T-helper 2 cell treated with Interferon-gamma antibody and Interleukin-4, amounts not matched to agents 100 ng/mL and 5 ng/mL, for 36 hours (primary cell): ENCODE measurements at regions not wholly inside any gene's neighbourhood (a gene's known extent, or its start where the extent isn't known, plus 50 kb on each side); places are given as distances from the start of the nearest gene placed in this dataset.
"Not testable (repeated sequence)": the region's sequence is repeated elsewhere in the genome, so short reads cannot be mapped to it uniquely, and the experiment has no call there.

Source experiments
- intact Hi-C: fragments of 100-400 bp; cut with micrococcal nuclease; formaldehyde crosslinking; loops from one replicate; pipeline ENCODE4 v1.15.1; 2023

DNA sequence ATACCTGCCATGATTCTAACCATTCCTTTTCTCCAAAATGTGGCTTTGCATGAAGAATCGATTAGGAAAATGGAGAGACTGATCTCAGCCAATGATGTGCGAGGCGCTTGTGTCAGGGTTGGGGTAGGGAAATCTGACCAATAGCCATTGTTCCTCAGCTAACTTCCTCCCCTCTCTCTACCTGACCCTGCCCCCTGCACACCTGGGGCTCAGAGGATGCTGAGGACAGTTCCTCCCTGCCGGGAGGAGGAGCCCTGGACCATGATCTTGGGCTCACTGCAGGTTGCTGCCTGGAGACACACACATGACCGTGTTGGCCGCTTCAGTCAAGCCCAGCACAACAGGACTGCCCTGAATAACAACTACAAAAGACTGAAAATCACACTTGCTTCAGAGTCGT lies 119.8 kb upstream of the SFSWAP start:
- intact Hi-C loops, result no loop called here

DNA sequence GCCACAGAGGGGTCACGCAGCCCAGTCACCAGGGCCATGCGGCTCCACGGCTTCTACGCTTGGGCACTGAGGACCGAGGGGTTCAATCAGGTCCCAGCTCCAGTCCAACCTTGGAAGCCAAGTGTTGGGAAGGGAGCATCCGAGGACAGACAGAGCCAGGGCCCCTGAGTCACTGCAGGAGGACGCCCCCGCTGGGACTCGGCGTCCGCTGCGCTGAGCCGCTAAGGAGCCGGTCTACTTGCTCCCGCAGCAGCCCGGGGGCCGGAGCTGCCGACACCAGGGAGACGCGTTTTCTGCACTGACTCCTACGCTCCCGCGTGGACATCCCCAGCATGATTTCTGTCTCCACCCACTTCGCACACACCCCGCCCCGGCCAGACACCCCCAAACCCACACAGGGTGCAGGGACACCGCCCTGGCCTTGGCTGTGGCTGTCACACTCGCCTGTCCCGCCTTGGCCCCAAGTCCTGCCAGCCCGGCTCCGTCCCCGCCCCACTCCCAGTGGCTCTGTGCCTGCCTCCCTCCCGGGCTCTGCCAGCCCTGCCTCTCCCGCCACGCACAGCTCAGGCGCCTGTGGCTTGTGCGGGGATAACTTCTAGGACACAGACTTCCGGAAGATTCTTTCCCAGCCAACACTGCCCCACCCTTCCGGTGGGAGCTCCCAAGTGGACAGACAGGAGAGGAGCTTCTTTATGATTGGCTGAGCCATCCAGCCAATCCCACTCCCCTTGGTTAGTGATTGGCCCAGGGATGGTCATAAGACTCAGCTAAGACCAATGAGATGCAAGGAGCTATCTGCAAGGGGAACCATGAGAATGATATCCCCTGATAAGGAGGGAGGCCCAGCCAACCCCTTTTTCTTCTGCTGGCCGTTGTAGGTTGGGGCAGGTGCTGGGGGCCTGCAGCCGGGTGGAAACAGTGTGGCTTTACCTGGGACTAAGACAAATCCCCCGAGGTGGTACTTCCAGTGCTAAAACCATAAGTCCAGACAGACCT lies 118.9 kb upstream of the SFSWAP start:
- intact Hi-C loops, result no loop called here

DNA sequence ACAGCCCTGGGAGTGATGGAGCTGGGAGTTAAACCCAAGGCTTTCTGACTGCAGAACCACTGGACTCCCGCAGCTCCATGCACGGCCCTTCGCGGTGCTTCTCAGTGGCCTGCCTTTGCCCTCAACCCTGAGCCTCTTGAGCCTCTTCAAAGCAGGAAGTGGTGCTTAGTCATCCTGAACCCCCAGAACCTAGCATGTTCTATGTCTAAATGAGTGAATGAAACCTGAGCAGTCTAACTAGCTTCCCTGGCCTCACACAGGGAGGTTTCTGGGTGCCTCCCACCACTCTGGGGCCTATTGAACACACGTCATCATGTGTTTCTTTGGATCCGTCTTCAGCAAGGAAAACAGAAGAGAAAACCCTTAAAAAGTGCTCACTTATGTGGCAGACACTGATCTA lies 117.9 kb upstream of the SFSWAP start:
- intact Hi-C loops, result loop anchor here (1.0 kb wide), 1 partner anchor 11 kb away; no protein-coding TSS in a partner anchor

DNA sequence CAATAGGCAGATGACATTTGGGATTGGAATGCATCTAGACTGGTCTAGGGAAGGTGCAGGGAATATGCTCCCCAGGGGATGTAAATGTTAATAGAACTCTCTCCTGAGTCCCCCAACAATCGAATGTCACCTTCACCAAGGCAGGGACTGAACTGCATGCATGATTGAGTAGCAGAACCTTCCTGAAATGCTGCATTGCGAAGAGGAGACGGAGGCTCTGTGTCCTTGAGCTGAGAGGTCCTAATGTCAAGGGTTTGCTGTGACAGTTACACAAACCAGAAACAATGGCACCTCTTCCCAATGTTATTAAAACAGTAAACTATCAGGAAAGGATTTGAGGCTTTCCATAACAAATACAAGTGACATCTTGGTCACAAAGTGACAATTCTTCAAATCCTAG lies 117.5 kb upstream of the SFSWAP start:
- intact Hi-C loops, result loop anchor here (1.0 kb wide), 1 partner anchor 11 kb away; no protein-coding TSS in a partner anchor

DNA sequence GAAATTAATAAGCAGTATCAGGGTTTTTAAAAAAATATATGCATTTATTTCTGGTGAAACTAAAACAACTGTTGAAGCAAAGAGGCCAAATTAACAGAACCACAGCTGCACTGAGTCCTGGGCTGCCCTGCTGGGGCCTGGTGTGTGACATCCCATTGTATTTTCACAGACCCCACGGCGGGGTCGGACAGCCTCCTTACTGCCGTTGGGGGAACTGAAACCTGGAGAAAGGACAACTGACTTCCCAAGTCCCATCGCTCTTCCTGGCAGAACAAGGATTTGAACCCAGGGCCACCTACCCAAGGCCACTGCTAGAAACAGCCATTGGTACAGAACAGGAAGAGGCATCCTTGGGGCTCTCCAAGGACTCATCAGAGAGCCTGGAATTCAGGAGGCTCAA lies 114.8 kb upstream of the SFSWAP start:
- intact Hi-C loops, result no loop called here

DNA sequence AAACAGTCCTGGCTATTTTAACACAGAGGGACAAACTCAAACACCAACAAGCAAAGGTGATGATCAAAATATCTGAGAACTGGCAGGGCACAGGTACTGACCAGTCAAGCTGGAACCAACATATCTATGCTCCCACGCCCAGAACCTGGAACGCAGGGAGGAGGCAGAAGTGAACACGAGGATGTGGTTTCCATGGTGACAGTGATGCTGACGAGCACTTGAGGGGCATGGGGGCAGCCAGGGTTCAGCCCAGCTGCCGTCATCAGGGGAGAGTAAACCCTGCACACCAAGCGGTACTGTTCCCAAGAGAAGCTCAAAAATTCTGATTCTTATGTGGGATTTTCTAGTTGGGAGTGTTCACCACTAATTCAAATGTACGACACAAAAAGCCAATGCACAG lies 113.6 kb upstream of the SFSWAP start:
- intact Hi-C loops, result no loop called here

DNA sequence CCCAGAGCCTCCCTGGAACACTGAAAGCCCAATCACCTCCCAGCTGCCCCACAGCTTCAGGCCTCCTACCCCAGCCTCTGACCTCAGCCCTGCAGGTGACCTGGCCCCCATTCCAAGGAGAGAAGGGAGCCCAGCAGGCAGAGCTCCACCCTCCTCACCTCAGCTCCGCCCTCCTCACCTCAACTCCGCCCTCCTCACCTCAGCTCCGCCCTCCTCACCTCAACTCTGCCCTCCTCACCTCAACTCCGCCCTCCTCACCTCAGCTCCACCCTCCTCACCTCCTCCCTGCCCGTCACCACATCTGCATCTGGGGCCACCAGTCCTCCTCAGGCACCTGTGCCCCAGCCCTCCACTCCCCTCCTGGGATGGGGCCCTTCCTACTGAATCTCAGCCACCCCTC lies 112.2 kb upstream of the SFSWAP start:
- intact Hi-C loops, result no loop called here

DNA sequence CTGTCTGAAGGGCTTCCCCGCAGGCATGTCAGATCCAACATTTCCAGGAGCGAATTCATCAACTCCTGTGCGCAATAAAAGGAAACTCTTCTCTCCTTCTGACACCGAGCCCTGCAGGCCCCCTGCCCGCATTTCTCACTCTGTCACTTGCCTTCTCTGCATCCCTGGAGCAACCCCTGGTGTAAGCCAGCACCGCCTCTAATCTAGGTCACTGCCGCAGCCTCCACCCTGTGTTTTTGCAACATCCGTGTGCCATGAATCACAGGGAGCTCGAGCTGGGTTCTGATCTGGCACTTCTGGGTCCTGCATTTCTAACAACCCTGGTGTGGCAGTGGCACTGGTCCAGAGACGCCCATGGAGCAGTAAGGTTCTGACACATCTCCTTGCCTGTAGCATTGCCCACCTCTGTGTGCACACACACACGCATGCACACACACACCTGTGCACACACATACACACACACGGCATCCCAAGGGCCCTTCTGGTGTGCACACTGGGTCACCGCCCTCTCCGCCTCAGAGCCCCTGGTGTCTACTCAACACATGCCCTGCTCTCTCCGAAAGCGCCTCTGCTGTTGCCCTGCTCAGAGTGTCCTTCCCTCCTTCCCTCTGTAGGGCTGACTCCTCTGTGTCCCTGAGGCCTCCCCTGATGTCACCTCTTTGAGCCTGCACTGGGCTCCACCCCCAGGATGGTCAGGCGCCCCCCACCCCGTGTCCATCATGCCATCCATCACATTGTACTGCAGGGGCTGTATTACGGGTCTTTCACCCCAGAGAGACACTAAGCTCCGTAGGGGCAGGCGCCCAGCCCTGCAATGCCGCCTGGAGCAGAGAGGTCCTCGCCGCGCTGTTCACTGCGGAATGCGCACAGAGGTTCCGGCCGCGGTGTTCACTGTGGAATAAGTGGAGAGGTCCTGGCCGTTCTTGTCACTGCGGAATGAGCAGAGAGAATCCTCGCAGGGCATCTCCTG lies 111.4 kb upstream of the SFSWAP start:
- intact Hi-C loops, result no loop called here

DNA sequence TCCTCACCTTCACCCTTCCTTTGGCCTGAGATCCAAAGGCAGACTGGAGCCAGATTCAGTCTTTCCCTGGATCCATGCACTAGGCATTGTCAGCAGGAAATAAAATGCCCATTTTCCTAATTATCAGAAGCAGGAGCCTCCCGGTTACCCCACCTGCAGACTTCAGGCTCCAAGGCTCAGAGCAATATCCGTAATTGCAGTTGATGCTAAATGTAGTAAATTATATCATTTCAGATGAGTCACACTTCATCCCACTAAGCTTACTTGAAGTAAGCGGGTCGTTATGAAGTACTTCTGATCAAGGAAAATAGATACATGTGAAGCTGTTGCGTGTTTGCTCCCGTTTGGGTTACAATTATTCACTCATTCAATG lies 110.7 kb upstream of the SFSWAP start:
- intact Hi-C loops, result no loop called here

DNA sequence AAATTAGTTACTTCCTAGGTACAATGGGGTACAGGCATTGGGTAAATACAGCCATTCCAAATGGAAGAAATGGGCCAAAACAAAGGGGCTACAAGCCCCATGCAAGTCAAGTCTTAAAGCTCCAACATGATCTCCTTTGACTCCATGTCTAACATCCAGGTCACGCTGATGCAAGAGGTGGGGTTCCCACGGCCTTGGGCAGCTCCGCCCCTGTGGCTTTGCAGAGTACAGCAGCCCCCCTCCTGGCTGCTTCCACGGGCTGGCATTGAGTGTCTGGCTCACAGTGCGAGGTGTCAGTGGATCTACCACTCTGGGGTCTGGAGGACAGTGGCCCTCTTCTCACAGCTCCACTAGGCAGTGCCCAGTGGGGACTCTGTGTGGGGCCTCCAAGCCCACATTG lies 109.4 kb upstream of the SFSWAP start:
- intact Hi-C loops, result not testable (repeated sequence)

DNA sequence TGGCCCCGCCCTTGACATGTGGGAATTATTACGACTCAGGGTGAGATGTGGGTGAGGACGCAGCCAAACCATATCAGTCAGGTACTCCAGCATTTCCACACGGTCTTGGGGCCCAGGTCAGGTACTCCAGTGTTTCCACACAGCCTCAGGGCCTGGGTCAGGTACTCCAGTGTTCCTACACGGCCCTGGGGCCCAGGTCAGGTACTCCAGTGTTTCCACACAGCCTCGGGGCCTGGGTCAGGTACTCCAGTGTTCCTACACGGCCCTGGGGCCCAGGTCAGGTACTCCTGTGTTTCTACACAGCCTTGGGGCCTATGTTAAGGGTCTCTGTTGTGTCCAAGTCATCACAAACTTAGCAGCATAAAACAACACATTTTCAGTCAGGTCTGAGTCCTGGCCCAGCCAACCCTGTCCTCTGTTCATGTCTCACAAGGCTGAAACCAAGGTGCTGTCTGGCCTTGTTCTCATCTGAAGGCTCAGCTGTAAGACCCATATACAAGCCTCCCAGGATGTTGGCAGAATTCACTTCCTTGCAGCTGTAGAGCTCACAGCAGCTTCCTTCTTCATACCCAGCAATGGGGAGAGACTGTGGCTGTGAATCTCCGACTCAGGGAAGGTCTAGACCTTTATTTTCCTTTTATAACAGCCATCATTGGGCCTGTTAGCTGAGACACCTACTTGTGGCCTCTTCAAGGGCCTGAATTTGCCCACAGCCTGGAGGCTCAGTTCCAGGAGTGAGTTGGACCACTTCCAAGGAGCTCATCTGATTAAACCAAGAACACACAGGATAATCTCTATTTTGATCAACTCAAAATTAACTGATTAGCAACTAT lies 107.6 kb upstream of the SFSWAP start:
- intact Hi-C loops, result no loop called here

DNA sequence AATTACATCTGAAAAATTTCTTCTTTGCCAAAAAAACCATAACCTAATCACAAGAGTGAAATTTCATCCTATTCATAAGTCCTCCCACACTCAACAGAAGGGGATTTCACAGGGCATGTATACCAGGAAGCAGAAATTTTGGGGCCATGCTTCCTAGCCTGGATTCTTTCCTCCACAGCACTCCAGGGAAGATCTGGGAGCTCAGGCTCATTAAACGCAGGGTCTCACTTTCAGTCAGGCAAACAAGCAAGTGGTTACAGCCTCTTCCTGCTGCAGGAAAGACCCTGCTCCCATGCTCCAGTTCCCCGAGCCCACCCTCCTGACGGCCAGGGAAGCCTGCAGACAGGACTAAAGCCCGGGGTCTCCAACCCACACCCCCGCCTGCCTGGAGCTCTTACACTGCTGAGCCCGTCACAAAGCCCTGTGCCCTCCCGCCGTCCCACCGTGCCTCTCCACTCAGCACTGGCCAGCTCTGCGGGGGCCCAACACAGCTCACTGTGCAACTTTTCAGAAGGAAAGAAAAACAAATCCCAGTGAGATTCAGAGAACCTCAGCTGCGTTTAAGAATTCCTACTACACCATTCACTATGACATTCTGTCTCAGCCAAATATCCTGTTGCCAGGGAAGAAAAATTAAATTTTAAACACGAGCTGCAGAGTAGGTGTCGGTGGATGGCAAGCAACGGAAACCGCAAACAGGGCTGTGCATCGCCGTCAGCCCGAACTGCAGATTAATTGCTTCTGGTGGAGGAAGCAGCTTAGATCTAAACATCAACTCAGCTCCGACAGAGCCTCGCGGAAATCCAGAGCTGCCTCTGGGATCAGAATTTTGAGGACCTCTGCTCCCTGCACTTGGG lies 106.7 kb upstream of the SFSWAP start:
- intact Hi-C loops, result loop anchor here (1.0 to 2.0 kb wide), 2 partner anchors 11 to 107 kb away; partner anchors contain the start of gene SFSWAP

DNA sequence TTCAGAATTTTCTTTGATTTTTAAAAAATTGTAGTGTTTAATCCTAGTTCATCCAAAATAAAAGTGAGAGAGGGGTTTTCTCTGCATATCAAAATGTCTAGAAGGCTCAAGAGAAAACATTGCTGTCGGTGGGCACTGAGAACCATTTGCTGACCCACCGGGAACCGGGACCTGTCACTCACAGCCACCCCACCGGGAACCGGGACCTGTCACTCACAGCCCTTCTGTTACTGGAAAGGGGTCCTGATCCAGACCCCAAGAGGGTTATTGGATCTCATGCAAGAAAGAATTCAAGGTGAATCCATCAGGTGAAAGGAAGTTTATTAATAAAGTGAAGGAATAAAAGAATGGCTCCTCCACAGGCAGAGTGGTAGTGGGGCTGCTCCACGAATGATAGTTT lies 106.0 kb upstream of the SFSWAP start:
- intact Hi-C loops, result loop anchor here (1.0 to 2.0 kb wide), 2 partner anchors 12 to 106 kb away; partner anchors contain the start of gene SFSWAP

DNA sequence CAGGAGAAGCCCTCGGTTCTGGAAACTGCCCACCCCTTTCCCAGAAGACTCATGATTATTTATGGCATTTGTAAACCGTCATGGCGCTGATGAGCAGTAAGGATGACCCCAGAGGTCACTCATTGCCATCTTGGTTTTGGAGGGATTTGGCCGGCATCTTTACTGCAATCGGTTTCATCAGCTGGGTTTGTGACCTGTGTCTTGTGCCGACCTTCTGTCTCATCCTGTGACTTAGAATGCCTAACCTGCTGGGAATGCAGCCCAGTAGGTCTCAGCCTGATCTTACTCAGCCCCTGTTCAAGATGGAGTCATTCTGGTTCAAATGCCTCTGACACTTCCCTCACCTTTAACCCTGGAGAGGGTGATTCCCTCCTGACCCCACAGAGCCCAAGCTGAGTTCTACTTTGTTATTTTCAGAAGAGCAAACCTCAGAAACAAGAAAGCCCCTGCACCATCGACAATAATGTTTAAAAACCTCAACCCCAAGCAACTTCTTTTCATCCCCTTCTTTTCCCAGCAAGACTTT lies 105.5 kb upstream of the SFSWAP start:
- intact Hi-C loops, result loop anchor here (2.0 kb wide), 1 partner anchor 105 kb away; the partner anchor contains the start of gene SFSWAP

DNA sequence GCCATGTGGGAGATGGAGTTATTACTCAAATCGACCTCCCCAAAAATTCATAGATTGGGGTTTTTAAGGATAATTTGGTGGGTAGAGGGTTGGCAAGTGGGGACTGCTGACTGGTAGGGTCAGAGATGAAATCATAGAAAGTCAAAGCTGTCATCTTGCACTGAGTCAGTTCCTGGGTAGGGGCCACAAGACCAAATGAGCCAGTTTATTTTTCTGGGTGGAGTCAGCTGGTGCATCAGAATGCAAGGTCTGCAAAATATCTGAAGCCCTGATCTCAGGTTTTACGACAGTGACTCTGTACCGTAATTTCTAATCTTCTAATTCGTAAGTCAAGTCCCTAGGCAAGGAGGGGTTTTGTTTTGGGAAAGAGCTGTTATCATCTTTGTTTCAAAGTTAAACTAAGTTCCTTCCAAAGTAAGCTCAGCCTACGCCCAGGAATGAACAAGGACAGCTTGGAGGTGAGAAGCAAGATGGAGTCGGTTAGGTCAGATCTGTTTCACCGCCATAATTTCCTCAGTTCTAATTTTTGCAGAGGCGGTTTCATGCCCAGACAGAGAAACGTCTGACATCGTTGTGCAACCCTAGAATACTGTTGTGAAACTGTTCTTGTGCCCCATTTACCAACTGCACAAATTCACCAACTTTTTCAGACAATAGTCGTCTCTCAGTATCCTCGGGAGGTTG lies 104.5 kb upstream of the SFSWAP start:
- intact Hi-C loops, result no loop called here

DNA sequence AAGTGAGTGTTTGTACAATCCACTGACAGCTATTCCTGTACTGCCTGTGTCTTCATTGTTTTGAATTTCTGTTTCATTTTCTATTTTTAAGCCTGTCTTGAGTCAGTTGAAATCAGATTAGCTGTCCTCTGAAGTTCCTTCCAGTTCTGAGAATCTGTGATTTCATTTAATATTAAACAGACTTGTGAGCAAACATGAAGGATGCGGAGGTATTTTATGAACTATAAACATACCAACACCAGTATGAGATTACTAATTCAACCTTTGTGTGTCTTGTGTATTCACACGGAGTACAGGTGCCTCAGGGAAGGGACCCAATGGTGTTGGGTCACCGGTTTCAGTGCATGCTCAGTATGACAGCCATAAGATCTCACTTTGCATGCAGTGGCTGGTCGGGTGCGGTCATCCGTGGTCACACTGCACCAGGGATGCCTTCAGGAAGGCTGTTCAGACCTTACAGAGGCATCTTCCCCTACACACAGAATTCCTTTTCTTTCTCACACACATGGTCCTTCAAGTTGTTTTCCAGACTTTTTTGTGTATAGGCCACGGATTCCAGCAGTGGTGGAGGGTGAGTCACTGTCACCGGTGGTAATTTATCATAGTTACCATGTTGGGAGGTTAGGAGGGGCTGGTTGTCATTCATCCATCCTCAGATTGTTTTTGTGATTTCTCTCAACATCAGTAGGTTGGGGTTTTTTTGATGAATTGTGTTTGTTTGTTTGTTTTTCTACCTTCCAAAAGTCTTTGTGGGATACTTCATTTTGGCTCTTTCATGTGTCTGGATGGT lies 103.0 kb upstream of the SFSWAP start:
- intact Hi-C loops, result no loop called here

DNA sequence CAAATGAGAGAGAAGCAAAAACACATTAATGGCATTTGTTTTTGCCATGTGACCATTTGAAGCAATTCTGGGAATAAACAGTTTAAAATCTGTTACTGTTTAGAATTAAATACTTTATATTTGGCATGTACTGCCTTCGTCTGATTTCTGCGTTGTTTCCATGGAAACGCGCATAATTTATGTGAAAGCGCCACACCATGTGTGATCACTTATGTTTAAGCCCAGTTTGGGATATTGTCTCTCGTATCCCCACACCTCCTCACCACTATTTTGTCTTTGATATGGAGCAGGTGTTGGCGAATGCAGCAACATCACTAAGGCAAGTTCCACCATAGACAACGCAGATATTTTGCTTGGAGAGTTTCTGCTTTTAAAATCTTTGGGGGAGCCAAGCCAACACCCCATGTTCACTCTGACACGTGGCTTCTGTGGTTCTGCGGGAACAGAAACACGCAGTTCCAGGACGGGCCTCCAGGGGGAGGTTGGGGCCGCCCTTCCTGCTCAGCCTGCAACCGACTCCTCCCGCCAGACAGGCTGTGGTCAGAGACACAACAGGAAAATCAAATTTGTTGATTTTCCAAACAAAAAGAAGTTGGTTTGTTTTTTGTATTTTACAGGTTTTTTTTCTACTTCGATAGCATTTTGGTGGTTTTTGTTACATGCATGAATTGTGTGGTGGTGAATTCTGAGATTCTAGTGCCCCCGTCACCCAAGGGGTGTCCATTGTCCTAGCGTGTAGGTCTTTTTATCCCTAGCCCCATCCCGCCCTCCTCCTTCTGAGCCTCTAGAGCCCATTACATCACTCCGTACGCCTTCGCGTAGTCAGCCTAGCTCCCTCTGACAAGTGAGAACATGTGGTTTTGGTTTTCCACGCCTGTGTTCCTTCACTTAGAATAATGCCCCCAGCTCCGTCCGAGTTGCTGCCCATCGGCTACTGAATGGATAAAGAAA lies 101.9 kb upstream of the SFSWAP start:
- intact Hi-C loops, result no loop called here
